ENCODE measurements at regions not wholly inside any gene's neighbourhood (a gene's known extent, or its start where the extent isn't known, plus 50 kb on each side); places are given as distances from the start of the nearest gene placed in this dataset.

- H3K27ac ChIP-seq (ENCODE audit: low read depth, low read length) = no peak overlapping the region
- no peaks in the 10 kb centered on the region for H3K36me3 ChIP-seq (ENCODE audit: control insufficient read depth, insufficient read depth, low read length)
- no peaks in the 10 kb centered on the region for H3K9me3 ChIP-seq (ENCODE audit: control insufficient read depth, insufficient read depth, low read length)
- H3K4me3 ChIP-seq (ENCODE audit: low read depth, low read length) = no peak overlapping the region
- no peak overlapping the region for H3K9ac ChIP-seq (ENCODE audit: low read depth, low read length)
- H3K4me1 ChIP-seq (ENCODE audit: control insufficient read depth, insufficient read depth, low read length) = no peaks in the 10 kb centered on the region; the same call in 1 of the 2 replicates
- H3K27me3 ChIP-seq (ENCODE audit: control insufficient read depth, insufficient read depth, low read length) = no peaks in the 10 kb centered on the region
Measured at GRCh38 chrX:124981420-124981819, 338.3 kb upstream of the TEX13C start.

- H3K36me3 ChIP-seq (ENCODE audit: control insufficient read depth, insufficient read depth, low read length) = no peaks in the 10 kb centered on the region
- no peak overlapping the region for H3K27ac ChIP-seq (ENCODE audit: low read depth, low read length)
- H3K27me3 ChIP-seq (ENCODE audit: control insufficient read depth, insufficient read depth, low read length) = no peaks in the 10 kb centered on the region
Measured at GRCh38 chrX:124984140-124984813, 335.4 kb upstream of the TEX13C start.

GRCh38 chrX:124986284-124986683 is 333.4 kb upstream of the TEX13C start:
- H3K9ac ChIP-seq (ENCODE audit: low read depth, low read length) = no peak overlapping the region
- no peaks in the 10 kb centered on the region for H3K27me3 ChIP-seq (ENCODE audit: control insufficient read depth, insufficient read depth, low read length)
- no peak overlapping the region for H3K4me3 ChIP-seq (ENCODE audit: low read depth, low read length)
- H3K27ac ChIP-seq (ENCODE audit: low read depth, low read length) = no peak overlapping the region
- no peaks in the 10 kb centered on the region; the same call in 1 of the 2 replicates for H3K4me1 ChIP-seq (ENCODE audit: control insufficient read depth, insufficient read depth, low read length)
- H3K36me3 ChIP-seq (ENCODE audit: control insufficient read depth, insufficient read depth, low read length) = no peaks in the 10 kb centered on the region
- H3K9me3 ChIP-seq (ENCODE audit: control insufficient read depth, insufficient read depth, low read length) = no peaks in the 10 kb centered on the region

More at GRCh38 chrX:124984140-124984813, 335.4 kb upstream of the TEX13C start:
- Histone ChIP-seq H3K4me3 (ENCODE audit: low read depth, low read length) (no peak overlapping the region), H3K9ac (ENCODE audit: low read depth, low read length) (no peak overlapping the region), H3K4me1 (ENCODE audit: control insufficient read depth, insufficient read depth, low read length) (no peaks in the 10 kb centered on the region; the same call in 1 of the 2 replicates), H3K9me3 (ENCODE audit: control insufficient read depth, insufficient read depth, low read length) (no peaks in the 10 kb centered on the region)

DNA sequence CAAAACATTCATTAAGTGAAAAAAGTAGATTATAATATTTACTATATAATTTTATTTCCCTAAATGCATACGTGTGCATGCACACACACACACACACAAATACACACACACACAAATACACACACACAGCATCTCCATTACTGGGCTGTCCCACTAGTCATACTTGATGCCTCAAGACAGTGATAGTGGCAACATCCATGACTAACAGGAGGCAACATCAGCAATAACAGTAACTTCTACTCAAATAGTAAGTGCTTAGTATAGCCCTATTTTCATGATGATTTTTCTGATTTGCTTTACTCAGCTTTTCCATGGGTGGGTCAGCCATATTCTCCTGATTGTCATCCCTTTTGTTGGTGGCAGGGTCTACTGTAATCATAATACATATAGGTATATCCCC is 325.9 kb upstream of the TEX13C start:
- no peak overlapping the region for H3K4me3 ChIP-seq (ENCODE audit: low read depth, low read length)
- no peaks in the 10 kb centered on the region for H3K9me3 ChIP-seq (ENCODE audit: control insufficient read depth, insufficient read depth, low read length)
- no peak overlapping the region for H3K9ac ChIP-seq (ENCODE audit: low read depth, low read length)
- H3K27me3 ChIP-seq (ENCODE audit: control insufficient read depth, insufficient read depth, low read length) = no peaks in the 10 kb centered on the region
- H3K27ac ChIP-seq (ENCODE audit: low read depth, low read length) = no peak overlapping the region
- no peaks in the 10 kb centered on the region for H3K36me3 ChIP-seq (ENCODE audit: control insufficient read depth, insufficient read depth, low read length)
- no peaks in the 10 kb centered on the region for H3K4me1 ChIP-seq (ENCODE audit: control insufficient read depth, insufficient read depth, low read length)

DNA sequence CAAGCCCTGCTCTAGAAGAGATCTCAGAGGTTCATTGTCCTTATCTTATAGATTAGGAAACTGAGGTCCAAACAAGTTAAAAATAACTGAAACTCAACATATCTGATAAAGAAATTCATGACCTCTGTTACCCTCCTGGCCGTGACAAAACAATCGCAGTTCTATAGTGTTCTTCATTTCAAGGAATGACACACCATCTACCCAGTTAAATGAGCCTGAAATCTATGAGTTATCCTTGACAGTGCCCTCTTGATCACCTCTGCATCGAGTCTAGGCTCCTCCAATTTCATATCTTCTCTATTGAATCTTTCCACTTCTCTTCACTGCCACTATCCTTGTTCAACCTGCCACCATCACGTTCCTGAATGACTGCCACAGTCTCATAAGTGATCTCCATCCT is 325.3 kb upstream of the TEX13C start:
- Histone ChIP-seq H3K36me3 (ENCODE audit: control insufficient read depth, insufficient read depth, low read length) (no peaks in the 10 kb centered on the region), H3K9me3 (ENCODE audit: control insufficient read depth, insufficient read depth, low read length) (no peaks in the 10 kb centered on the region), H3K27ac (ENCODE audit: low read depth, low read length) (no peak overlapping the region), H3K4me1 (ENCODE audit: control insufficient read depth, insufficient read depth, low read length) (peaks cover 6% of the 10 kb centered on the region), H3K4me3 (ENCODE audit: low read depth, low read length) (no peak overlapping the region), H3K9ac (ENCODE audit: low read depth, low read length) (no peak overlapping the region), H3K27me3 (ENCODE audit: control insufficient read depth, insufficient read depth, low read length) (no peaks in the 10 kb centered on the region)

- Histone ChIP-seq H3K27ac (ENCODE audit: low read depth, low read length) (no peak overlapping the region), H3K9me3 (ENCODE audit: control insufficient read depth, insufficient read depth, low read length) (no peaks in the 10 kb centered on the region), H3K9ac (ENCODE audit: low read depth, low read length) (no peak overlapping the region), H3K36me3 (ENCODE audit: control insufficient read depth, insufficient read depth, low read length) (no peaks in the 10 kb centered on the region), H3K27me3 (ENCODE audit: control insufficient read depth, insufficient read depth, low read length) (no peaks in the 10 kb centered on the region), H3K4me3 (ENCODE audit: low read depth, low read length) (no peak overlapping the region), H3K4me1 (ENCODE audit: control insufficient read depth, insufficient read depth, low read length) (peaks cover 25% of the 10 kb centered on the region)
Measured at GRCh38 chrX:125003746-125004446, 315.8 kb upstream of the TEX13C start.

- Histone ChIP-seq H3K36me3 (ENCODE audit: control insufficient read depth, insufficient read depth, low read length) (no peaks in the 10 kb centered on the region), H3K9me3 (ENCODE audit: control insufficient read depth, insufficient read depth, low read length) (no peaks in the 10 kb centered on the region), H3K4me1 (ENCODE audit: control insufficient read depth, insufficient read depth, low read length) (peaks cover 17% of the 10 kb centered on the region; the same call in 1 of the 2 replicates), H3K4me3 (ENCODE audit: low read depth, low read length) (no peak overlapping the region), H3K27ac (ENCODE audit: low read depth, low read length) (no peak overlapping the region), H3K27me3 (ENCODE audit: control insufficient read depth, insufficient read depth, low read length) (no peaks in the 10 kb centered on the region), H3K9ac (ENCODE audit: low read depth, low read length) (no peak overlapping the region)
Measured at GRCh38 chrX:125004799-125005198, 314.9 kb upstream of the TEX13C start.

- Histone ChIP-seq H3K27me3 (ENCODE audit: control insufficient read depth, insufficient read depth, low read length) (no peaks in the 10 kb centered on the region), H3K4me1 (ENCODE audit: control insufficient read depth, insufficient read depth, low read length) (peaks cover 6% of the 10 kb centered on the region; the same call in 1 of the 2 replicates), H3K36me3 (ENCODE audit: control insufficient read depth, insufficient read depth, low read length) (no peaks in the 10 kb centered on the region), H3K9me3 (ENCODE audit: control insufficient read depth, insufficient read depth, low read length) (no peaks in the 10 kb centered on the region), H3K4me3 (ENCODE audit: low read depth, low read length) (no peak overlapping the region), H3K27ac (ENCODE audit: low read depth, low read length) (no peak overlapping the region), H3K9ac (ENCODE audit: low read depth, low read length) (no peak overlapping the region)
Measured at GRCh38 chrX:125005863-125006262, 313.8 kb upstream of the TEX13C start.

DNA sequence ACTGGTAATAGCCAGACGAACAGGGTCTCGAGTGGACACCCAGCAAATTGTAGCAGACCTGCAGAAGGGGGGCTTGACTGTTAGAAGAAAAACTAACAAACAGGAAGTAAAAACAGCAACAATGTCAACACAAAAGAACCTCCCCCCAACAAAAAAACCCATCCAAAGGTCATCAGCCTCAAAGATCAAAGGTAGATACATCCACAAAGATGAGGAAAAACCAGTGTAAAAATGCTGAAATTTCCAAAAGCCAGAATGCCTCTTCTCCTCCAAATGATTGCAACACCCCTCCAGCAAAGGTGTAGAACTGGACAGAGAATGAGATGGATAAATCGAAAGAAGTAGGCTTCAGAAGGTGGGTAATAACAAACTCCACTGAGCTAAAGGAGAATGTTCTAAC is 313.0 kb upstream of the TEX13C start:
- no peaks in the 10 kb centered on the region for H3K9me3 ChIP-seq (ENCODE audit: control insufficient read depth, insufficient read depth, low read length)
- peaks cover 2% of the 10 kb centered on the region; the same call in 1 of the 2 replicates for H3K4me1 ChIP-seq (ENCODE audit: control insufficient read depth, insufficient read depth, low read length)
- no peaks in the 10 kb centered on the region for H3K36me3 ChIP-seq (ENCODE audit: control insufficient read depth, insufficient read depth, low read length)
- no peak overlapping the region for H3K27ac ChIP-seq (ENCODE audit: low read depth, low read length)
- H3K4me3 ChIP-seq (ENCODE audit: low read depth, low read length) = no peak overlapping the region
- no peak overlapping the region for H3K9ac ChIP-seq (ENCODE audit: low read depth, low read length)
- H3K27me3 ChIP-seq (ENCODE audit: control insufficient read depth, insufficient read depth, low read length) = no peaks in the 10 kb centered on the region

GRCh38 chrX:125012585-125012984 is 307.1 kb upstream of the TEX13C start:
- H3K4me3 ChIP-seq (ENCODE audit: low read depth, low read length) = no peak overlapping the region
- no peak overlapping the region for H3K9ac ChIP-seq (ENCODE audit: low read depth, low read length)
- no peaks in the 10 kb centered on the region for H3K27me3 ChIP-seq (ENCODE audit: control insufficient read depth, insufficient read depth, low read length)

GRCh38 chrX:125029131-125029530 is 290.5 kb upstream of the TEX13C start:
- H3K27ac ChIP-seq (ENCODE audit: low read depth, low read length) = no peak overlapping the region
- no peaks in the 10 kb centered on the region for H3K36me3 ChIP-seq (ENCODE audit: control insufficient read depth, insufficient read depth, low read length)
- no peak overlapping the region for H3K9ac ChIP-seq (ENCODE audit: low read depth, low read length)
- no peaks in the 10 kb centered on the region for H3K4me1 ChIP-seq (ENCODE audit: control insufficient read depth, insufficient read depth, low read length)
- H3K4me3 ChIP-seq (ENCODE audit: low read depth, low read length) = no peak overlapping the region
- H3K27me3 ChIP-seq (ENCODE audit: control insufficient read depth, insufficient read depth, low read length) = no peaks in the 10 kb centered on the region
- no peaks in the 10 kb centered on the region for H3K9me3 ChIP-seq (ENCODE audit: control insufficient read depth, insufficient read depth, low read length)

More at GRCh38 chrX:125012585-125012984, 307.1 kb upstream of the TEX13C start:
- H3K27ac ChIP-seq (ENCODE audit: low read depth, low read length) = no peak overlapping the region
- no peaks in the 10 kb centered on the region for H3K4me1 ChIP-seq (ENCODE audit: control insufficient read depth, insufficient read depth, low read length)
- H3K9me3 ChIP-seq (ENCODE audit: control insufficient read depth, insufficient read depth, low read length) = no peaks in the 10 kb centered on the region
- no peaks in the 10 kb centered on the region for H3K36me3 ChIP-seq (ENCODE audit: control insufficient read depth, insufficient read depth, low read length)

Measured in HUES48 (cell line).